Neural progenitor cell (in vitro differentiated cells): ENCODE measurements at regions not wholly inside any gene's neighbourhood (a gene's known extent, or its start where the extent isn't known, plus 50 kb on each side); places are given as distances from the start of the nearest gene placed in this dataset.

Experiments
- DNase-seq: peaks from one replicate; pipeline ENCODE4 v3.0.0-alpha.2; 2016; ENCODE audit warnings: low spot score
- H2AFZ ChIP-seq: fragments of 200-600 bp; sonication (generic); replicated peaks from 2 replicates; pipeline ENCODE4 v1.6.1; 2016; ENCODE audit warnings: antibody characterized with exemption
- H3F3A ChIP-seq: fragments of 200-600 bp; sonication (generic); 2 replicates; pipeline ENCODE4 v1.6.1; 2016; ENCODE audit warnings: antibody characterized with exemption, low read depth
- H3K27ac ChIP-seq: fragments of 200-600 bp; sonication (generic); 2 replicates; pipeline ENCODE4 v1.5.1; 2016; ENCODE audit warnings: mild to moderate bottlenecking
- H3K27me3 ChIP-seq: fragments of 200-600 bp; sonication (generic); 2 replicates; pipeline ENCODE4 v1.6.1; 2016; ENCODE audit warnings: mild to moderate bottlenecking, moderate library complexity
- H3K36me3 ChIP-seq: fragments of 200-600 bp; sonication (generic); 2 replicates; pipeline ENCODE4 v1.5.1; 2016
- H3K4me1 ChIP-seq: fragments of 200-600 bp; sonication (generic); 2 replicates; pipeline ENCODE4 v1.6.1; 2016; ENCODE audit warnings: mixed run types
- H3K4me2 ChIP-seq: fragments of 200-600 bp; sonication (generic); 2 replicates; pipeline ENCODE4 v1.6.1; 2016
- H3K4me3 ChIP-seq: fragments of 200-600 bp; sonication (generic); 2 replicates; pipeline ENCODE4 v1.5.1; 2016
- H3K79me2 ChIP-seq: fragments of 200-600 bp; sonication (generic); 2 replicates; pipeline ENCODE4 v1.6.1; 2016; ENCODE audit warnings: low read depth
- H3K9ac ChIP-seq: fragments of 200-600 bp; sonication (generic); 2 replicates; pipeline ENCODE4 v1.6.1; 2016
- H3K9me3 ChIP-seq: fragments of 200-600 bp; sonication (generic); 2 replicates; pipeline ENCODE4 v1.5.1; 2016; ENCODE audit warnings: low read depth
- H4K20me1 ChIP-seq: fragments of 200-600 bp; sonication (generic); 2 replicates; pipeline ENCODE4 v1.6.1; 2016; ENCODE audit warnings: low read depth
- H3K27ac Mint-ChIP-seq: 3 replicates; pipeline ENCODE4 v1.8.0; 2021; ENCODE audit warnings: mixed read lengths
- H3K27me3 Mint-ChIP-seq: 2 replicates; pipeline ENCODE4 v1.8.0; 2022; ENCODE audit warnings: low read depth, mild to moderate bottlenecking, inconsistent platforms, moderate library complexity, mixed read lengths; ENCODE audit not compliant: insufficient read depth
- H3K36me3 Mint-ChIP-seq: 3 replicates; pipeline ENCODE4 v1.8.0; 2021; ENCODE audit warnings: mixed read lengths
- H3K4me1 Mint-ChIP-seq: 3 replicates; pipeline ENCODE4 v1.8.0; 2021; ENCODE audit warnings: mixed read lengths
- H3K4me3 Mint-ChIP-seq: 3 replicates; pipeline ENCODE4 v1.8.0; 2021; ENCODE audit warnings: mild to moderate bottlenecking, moderate library complexity, mixed read lengths
- H3K9me3 Mint-ChIP-seq: 3 replicates; pipeline ENCODE4 v1.8.0; 2020; ENCODE audit warnings: mixed read lengths
- EZH2 ChIP-seq: fragments of 200-600 bp; sonication (generic); IDR thresholded peaks from 2 replicates; pipeline ENCODE4 v1.6.1; 2017; ENCODE audit warnings: antibody characterized with exemption, mild to moderate bottlenecking, moderate library complexity
- EZH2phosphoT487 ChIP-seq: fragments of 200-600 bp; sonication (generic); IDR thresholded peaks from 2 replicates; pipeline ENCODE4 v1.6.1; 2017; ENCODE audit warnings: antibody characterized with exemption
- TF ChIP-seq, protein P1 (sequence below): fragments of 200-600 bp; sonication (generic); IDR thresholded peaks from 2 replicates; pipeline ENCODE4 v1.5.1; 2017; ENCODE audit warnings: antibody characterized with exemption, mild to moderate bottlenecking

GRCh38 chr11:90947930-90948329, 725.1 kb upstream of the CHORDC1 start:
- H3K36me3 ChIP-seq, result no peaks in the 10 kb centered on the region
- no peaks in the 10 kb centered on the region for H3K9me3 ChIP-seq
- Mint-ChIP-seq H3K36me3 (no peaks in the 10 kb centered on the region), H3K27ac (no peak overlapping the region), H3K4me3 (no peak overlapping the region), H3K9me3 (no peaks in the 10 kb centered on the region), H3K27me3 (no peaks in the 10 kb centered on the region), H3K4me1 (no peaks in the 10 kb centered on the region)
- H3K79me2 ChIP-seq, result no peaks in the 10 kb centered on the region
- no peak overlapping the region for H3K9ac ChIP-seq
- H3K27ac ChIP-seq, result no peak overlapping the region
- H4K20me1 ChIP-seq, result no peaks in the 10 kb centered on the region
- no peaks in the 10 kb centered on the region for H3K4me1 ChIP-seq
- no peaks in the 10 kb centered on the region for H3K27me3 ChIP-seq
- H2AFZ ChIP-seq, result no peak overlapping the region
- no peak overlapping the region for H3K4me3 ChIP-seq
- no peak for DNase-seq
- no peak overlapping the region for H3K4me2 ChIP-seq
- TF ChIP-seq, protein P1, sequence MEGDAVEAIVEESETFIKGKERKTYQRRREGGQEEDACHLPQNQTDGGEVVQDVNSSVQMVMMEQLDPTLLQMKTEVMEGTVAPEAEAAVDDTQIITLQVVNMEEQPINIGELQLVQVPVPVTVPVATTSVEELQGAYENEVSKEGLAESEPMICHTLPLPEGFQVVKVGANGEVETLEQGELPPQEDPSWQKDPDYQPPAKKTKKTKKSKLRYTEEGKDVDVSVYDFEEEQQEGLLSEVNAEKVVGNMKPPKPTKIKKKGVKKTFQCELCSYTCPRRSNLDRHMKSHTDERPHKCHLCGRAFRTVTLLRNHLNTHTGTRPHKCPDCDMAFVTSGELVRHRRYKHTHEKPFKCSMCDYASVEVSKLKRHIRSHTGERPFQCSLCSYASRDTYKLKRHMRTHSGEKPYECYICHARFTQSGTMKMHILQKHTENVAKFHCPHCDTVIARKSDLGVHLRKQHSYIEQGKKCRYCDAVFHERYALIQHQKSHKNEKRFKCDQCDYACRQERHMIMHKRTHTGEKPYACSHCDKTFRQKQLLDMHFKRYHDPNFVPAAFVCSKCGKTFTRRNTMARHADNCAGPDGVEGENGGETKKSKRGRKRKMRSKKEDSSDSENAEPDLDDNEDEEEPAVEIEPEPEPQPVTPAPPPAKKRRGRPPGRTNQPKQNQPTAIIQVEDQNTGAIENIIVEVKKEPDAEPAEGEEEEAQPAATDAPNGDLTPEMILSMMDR, result peak; percentile 26
- TF ChIP-seq EZH2, result no peak
- no peaks in the 10 kb centered on the region for H3F3A ChIP-seq

DNA sequence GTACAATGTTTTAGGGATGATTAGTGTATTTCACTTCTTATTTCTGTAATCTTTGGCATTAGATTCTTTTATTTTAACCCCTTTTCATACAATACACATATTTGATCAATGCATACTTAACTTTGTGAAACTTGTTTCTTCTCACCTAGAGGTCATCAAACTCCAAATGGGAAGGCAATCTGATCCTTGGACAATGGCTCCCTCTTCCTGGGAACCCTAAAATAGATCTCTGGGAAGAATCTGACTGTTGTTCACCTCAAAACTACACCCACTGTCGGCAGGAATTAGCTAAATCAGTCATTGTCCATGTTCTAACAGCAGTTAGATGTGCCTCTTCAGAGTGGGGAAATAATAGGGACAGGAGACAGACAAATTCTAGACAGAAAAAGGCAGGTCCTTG, 707.4 kb upstream of the CHORDC1 start:
- Mint-ChIP-seq H3K4me3 (no peak overlapping the region), H3K36me3 (no peaks in the 10 kb centered on the region), H3K27ac (no peak overlapping the region), H3K27me3 (peaks cover 3% of the 10 kb centered on the region), H3K9me3 (no peaks in the 10 kb centered on the region), H3K4me1 (no peaks in the 10 kb centered on the region)
- H3K4me2 ChIP-seq, result no peak overlapping the region
- DNase-seq, result no peak
- no peaks in the 10 kb centered on the region for H3K4me1 ChIP-seq
- H4K20me1 ChIP-seq, result no peaks in the 10 kb centered on the region
- no peaks in the 10 kb centered on the region for H3K79me2 ChIP-seq
- TF ChIP-seq EZH2 (no peak), EZH2phosphoT487 (no peak)
- TF ChIP-seq, protein P1, result no peak
- H3K27me3 ChIP-seq, result no peaks in the 10 kb centered on the region
- H3K9me3 ChIP-seq, result no peaks in the 10 kb centered on the region
- no peaks in the 10 kb centered on the region for H3F3A ChIP-seq
- H3K4me3 ChIP-seq, result no peak overlapping the region
- H2AFZ ChIP-seq, result no peak overlapping the region
- H3K27ac ChIP-seq, result no peak overlapping the region
- H3K9ac ChIP-seq, result no peak overlapping the region
- no peaks in the 10 kb centered on the region for H3K36me3 ChIP-seq

- Histone ChIP-seq H3F3A (no peaks in the 10 kb centered on the region), H3K9me3 (no peaks in the 10 kb centered on the region), H3K27ac (no peak overlapping the region), H3K79me2 (no peaks in the 10 kb centered on the region), H4K20me1 (no peaks in the 10 kb centered on the region), H3K36me3 (no peaks in the 10 kb centered on the region), H3K4me1 (no peaks in the 10 kb centered on the region), H2AFZ (no peak overlapping the region), H3K4me2 (no peak overlapping the region), H3K4me3 (no peak overlapping the region), H3K27me3 (no peaks in the 10 kb centered on the region), H3K9ac (no peak overlapping the region)
- no peaks in the 10 kb centered on the region for H3K9me3 Mint-ChIP-seq
- no peaks in the 10 kb centered on the region for H3K4me1 Mint-ChIP-seq
- H3K36me3 Mint-ChIP-seq, result no peaks in the 10 kb centered on the region
- DNase-seq, result no peak
- H3K4me3 Mint-ChIP-seq, result no peak overlapping the region
- H3K27me3 Mint-ChIP-seq, result no peaks in the 10 kb centered on the region
- no peak for TF ChIP-seq EZH2phosphoT487
- TF ChIP-seq, protein P1, result no peak
- no peak for TF ChIP-seq EZH2
- no peak overlapping the region for H3K27ac Mint-ChIP-seq
Observed at GRCh38 chr11:90919332-90919731, 696.5 kb upstream of the CHORDC1 start.

GRCh38 chr11:90916706-90917105, 693.9 kb upstream of the CHORDC1 start:
- TF ChIP-seq EZH2phosphoT487 (no peak), EZH2 (no peak)
- TF ChIP-seq, protein P1, result no peak
- Histone ChIP-seq H3K79me2 (no peaks in the 10 kb centered on the region), H3K27me3 (no peaks in the 10 kb centered on the region), H3K4me2 (no peak overlapping the region), H3K4me1 (no peaks in the 10 kb centered on the region), H3K9me3 (no peaks in the 10 kb centered on the region), H4K20me1 (no peaks in the 10 kb centered on the region), H3K4me3 (no peak overlapping the region), H3K36me3 (no peaks in the 10 kb centered on the region), H3K9ac (no peak overlapping the region), H3F3A (no peaks in the 10 kb centered on the region), H2AFZ (no peak overlapping the region), H3K27ac (no peak overlapping the region)
- no peaks in the 10 kb centered on the region for H3K9me3 Mint-ChIP-seq
- H3K27me3 Mint-ChIP-seq, result no peaks in the 10 kb centered on the region
- H3K27ac Mint-ChIP-seq, result no peak overlapping the region
- no peaks in the 10 kb centered on the region for H3K4me1 Mint-ChIP-seq
- H3K4me3 Mint-ChIP-seq, result no peak overlapping the region
- no peak for DNase-seq
- H3K36me3 Mint-ChIP-seq, result no peaks in the 10 kb centered on the region
